Choroid plexus epithelial cell (primary cell): ENCODE measurements at regions not wholly inside any gene's neighbourhood (a gene's known extent, or its start where the extent isn't known, plus 50 kb on each side); places are given as distances from the start of the nearest gene placed in this dataset.

ENCODE experiments used
- DNase-seq: peaks from one replicate; pipeline ENCODE4 v3.0.0-alpha.2; 2010; ENCODE audit warnings: low read depth
- H3K4me3 ChIP-seq: 2 replicates; pipeline ENCODE4 v1.5.1; 2011; ENCODE audit warnings: low read depth, mild to moderate bottlenecking, control low read depth, low read length, moderate library complexity
- TF ChIP-seq, protein P1 (sequence below): conservative IDR thresholded peaks from 2 replicates; pipeline ENCODE4 v1.5.1; 2011; ENCODE audit warnings: low read depth, mild to moderate bottlenecking, control low read depth, inconsistent platforms, low read length, moderate library complexity

DNA sequence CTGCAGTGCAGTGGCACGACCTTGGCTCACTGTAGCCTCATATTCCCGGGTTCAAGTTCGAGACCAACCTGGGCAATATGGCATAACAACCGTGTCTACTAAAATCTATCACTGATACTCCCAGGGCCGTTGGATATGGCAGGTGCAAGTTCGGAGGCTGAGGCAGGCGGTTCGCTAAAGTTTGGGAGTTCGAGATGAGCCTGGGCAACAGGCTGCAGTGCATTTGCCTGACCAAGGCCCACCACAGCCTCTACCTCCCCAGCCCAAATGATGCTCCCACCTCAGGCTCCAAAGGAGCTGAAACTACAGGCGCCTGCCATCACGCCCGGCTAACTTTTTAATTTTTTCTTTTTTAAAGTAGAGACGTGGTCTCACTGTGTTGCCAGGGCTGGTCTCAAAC, 177.1 kb upstream of the ALG10B start:
- DNase-seq: no peak
- TF ChIP-seq, protein P1, sequence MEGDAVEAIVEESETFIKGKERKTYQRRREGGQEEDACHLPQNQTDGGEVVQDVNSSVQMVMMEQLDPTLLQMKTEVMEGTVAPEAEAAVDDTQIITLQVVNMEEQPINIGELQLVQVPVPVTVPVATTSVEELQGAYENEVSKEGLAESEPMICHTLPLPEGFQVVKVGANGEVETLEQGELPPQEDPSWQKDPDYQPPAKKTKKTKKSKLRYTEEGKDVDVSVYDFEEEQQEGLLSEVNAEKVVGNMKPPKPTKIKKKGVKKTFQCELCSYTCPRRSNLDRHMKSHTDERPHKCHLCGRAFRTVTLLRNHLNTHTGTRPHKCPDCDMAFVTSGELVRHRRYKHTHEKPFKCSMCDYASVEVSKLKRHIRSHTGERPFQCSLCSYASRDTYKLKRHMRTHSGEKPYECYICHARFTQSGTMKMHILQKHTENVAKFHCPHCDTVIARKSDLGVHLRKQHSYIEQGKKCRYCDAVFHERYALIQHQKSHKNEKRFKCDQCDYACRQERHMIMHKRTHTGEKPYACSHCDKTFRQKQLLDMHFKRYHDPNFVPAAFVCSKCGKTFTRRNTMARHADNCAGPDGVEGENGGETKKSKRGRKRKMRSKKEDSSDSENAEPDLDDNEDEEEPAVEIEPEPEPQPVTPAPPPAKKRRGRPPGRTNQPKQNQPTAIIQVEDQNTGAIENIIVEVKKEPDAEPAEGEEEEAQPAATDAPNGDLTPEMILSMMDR: no peak
- H3K4me3 ChIP-seq: no peak overlapping the region

DNA sequence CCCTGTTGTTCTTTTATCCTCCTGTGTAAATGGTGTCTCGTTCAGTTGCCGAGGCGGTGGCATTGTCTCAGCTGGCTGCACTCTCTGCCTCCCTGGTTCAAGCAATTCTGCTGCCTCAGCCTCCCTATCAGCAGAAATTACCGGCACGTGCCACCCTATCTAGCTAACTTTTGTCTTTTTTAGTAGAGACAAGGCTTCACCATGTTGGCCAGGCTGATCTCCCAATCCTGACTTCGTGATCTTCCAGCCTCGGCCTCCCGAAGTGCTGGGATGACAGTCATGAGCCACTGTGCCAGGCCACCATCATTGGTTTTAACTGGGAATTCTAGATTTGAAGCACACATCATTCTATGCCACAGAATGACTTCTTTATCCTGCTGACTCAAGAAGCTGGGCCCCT, 175.3 kb upstream of the ALG10B start:
- TF ChIP-seq, protein P1: no peak
- DNase-seq: no peak
- H3K4me3 ChIP-seq: no peak overlapping the region

DNA sequence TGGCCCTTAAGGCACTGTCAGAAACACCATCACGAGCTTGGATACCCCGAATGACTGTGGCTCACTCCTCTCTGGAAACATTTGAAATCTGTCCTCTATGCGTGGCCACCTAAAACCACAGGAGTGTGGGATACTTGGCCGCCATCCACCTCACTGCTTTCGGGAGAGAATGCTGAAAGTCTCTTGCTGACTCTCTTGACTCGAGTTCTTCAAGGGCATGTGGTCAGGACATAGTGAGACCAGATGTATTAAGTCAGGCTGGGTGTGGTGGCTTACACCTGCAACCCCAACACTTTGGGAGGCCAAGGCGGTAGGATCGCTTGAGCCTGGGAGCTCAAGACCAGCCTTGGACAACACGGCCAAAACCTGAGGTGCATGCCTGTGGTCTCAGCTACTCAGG, 174.7 kb upstream of the ALG10B start:
- H3K4me3 ChIP-seq: no peak overlapping the region
- TF ChIP-seq, protein P1: no peak
- no peak for DNase-seq

DNA sequence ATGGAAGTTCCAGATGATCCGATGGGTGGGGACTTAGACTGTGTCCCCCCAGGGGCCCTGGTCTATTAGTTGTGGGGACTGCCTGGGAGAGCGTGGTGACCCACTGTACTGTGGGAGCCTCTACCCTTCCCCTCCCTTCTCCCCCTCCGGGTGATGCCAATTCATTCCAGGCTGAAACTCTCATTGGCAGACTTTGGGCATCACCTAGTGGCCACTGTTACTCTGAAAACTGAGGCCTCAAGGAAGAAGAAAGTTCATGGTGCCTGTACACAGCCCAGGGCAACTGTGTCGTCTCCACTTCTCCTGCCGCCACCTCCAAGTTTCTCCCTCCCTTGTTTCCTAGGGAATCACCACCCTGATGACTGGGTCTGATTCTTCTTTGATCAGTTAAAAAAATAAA, 173.6 kb upstream of the ALG10B start:
- no peak for DNase-seq
- H3K4me3 ChIP-seq: no peak overlapping the region
- TF ChIP-seq, protein P1: no peak

DNA sequence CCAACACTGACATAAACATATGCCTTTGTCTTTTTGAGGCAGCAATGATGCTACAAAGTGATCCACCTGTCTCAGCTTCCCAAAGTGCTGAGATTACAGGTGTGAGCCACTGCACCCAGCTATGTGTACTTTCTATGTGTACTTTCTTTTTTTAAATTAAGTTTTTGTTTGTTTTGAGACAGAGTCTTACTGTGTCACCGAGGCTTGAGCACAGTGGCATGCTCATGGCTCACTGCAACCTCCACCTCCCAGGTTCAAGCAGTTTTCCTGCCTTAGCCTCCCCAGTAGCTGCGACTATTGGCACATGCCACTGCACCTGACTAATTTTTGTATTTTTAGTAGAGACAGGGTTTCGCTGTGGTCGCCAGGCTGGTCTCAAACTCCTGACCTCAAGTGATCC, 172.5 kb upstream of the ALG10B start:
- TF ChIP-seq, protein P1: no peak
- no peak overlapping the region for H3K4me3 ChIP-seq
- DNase-seq: no peak

DNA sequence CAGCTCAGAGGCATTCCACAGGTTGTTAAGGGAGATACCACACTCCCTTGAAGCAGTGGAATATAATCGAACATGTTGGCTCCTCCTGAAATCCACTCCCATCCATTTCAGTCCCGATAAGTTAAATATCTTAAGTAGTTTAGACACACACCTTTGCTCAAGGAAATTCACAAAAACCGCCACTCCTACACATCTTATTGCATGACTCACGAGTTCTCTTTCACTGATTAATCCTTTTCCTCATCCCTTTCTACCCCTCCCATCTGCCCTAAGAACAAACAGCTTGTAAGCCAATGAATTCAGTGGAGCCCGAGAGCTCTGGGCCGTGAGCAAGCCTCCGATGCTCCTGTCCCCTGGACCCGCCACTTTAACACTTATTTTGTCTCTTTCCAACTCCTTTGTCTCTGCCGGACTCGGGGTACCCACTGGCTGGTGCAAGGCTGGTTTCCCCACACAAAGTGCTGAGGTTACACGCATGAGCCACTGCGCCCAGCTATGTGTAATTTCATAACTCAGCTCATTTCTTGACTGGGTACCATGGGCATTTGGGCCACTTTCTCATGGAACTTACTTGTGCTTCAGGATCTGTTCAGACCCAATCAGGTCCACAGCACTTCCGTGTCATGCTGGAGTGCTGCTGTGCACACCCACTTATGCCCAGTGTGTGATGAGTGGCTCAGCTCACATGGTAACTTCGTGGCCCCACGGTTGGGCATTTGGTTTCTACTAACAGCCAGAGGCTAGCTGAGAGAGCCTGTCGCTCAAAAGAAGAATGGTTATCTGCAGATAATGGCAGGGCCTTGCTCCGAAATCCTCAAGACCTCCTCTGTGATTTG, 171.8 kb upstream of the ALG10B start:
- H3K4me3 ChIP-seq: no peak overlapping the region
- no peak for DNase-seq
- TF ChIP-seq, protein P1: no peak
